ENCODE measurements at regions not wholly inside any gene's neighbourhood (a gene's known extent, or its start where the extent isn't known, plus 50 kb on each side); places are given as distances from the start of the nearest gene placed in this dataset.

DNA sequence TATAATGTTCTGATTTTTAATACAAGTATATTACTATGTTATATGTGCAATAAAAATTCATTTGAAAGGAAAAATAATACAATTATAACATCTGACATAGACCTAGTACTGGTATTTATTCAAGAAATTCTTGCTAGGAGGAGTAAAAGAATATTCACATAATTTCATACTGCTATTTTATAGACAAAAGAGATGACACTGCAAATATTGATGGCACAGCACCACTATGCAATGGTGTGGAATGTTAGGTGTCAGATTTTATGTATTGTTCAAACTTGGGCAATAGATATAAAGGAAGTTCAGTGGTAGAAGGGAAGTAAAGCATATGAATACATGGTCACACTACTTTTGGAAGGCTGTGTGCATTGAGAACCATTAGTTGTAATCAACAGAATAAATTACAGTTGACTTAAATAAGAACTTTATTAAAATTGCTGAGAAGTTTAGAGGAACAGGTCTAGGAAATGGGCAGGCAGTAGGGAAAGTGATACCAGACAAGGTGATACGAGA, 143.9 kb downstream of the OR2K2 start:
- no peak for TF ChIP-seq RELA (CRISPR knock-in tag; IDR thresholded peaks at IDR 0.05; ENCODE audit: borderline replicate concordance)
- TF ChIP-seq, protein P1, sequence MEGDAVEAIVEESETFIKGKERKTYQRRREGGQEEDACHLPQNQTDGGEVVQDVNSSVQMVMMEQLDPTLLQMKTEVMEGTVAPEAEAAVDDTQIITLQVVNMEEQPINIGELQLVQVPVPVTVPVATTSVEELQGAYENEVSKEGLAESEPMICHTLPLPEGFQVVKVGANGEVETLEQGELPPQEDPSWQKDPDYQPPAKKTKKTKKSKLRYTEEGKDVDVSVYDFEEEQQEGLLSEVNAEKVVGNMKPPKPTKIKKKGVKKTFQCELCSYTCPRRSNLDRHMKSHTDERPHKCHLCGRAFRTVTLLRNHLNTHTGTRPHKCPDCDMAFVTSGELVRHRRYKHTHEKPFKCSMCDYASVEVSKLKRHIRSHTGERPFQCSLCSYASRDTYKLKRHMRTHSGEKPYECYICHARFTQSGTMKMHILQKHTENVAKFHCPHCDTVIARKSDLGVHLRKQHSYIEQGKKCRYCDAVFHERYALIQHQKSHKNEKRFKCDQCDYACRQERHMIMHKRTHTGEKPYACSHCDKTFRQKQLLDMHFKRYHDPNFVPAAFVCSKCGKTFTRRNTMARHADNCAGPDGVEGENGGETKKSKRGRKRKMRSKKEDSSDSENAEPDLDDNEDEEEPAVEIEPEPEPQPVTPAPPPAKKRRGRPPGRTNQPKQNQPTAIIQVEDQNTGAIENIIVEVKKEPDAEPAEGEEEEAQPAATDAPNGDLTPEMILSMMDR (IDR thresholded peaks at IDR 0.05): no peak
- no peak for TF ChIP-seq NR2C2 (CRISPR knock-in tag; IDR thresholded peaks at IDR 0.05)
- no peak for TF ChIP-seq ESRRA (CRISPR knock-in tag; IDR thresholded peaks at IDR 0.05; ENCODE audit: borderline replicate concordance)
- TF ChIP-seq SP1 (CRISPR knock-in tag; conservative IDR thresholded peaks at IDR 0.05): no peak
- TF ChIP-seq, protein P2, sequence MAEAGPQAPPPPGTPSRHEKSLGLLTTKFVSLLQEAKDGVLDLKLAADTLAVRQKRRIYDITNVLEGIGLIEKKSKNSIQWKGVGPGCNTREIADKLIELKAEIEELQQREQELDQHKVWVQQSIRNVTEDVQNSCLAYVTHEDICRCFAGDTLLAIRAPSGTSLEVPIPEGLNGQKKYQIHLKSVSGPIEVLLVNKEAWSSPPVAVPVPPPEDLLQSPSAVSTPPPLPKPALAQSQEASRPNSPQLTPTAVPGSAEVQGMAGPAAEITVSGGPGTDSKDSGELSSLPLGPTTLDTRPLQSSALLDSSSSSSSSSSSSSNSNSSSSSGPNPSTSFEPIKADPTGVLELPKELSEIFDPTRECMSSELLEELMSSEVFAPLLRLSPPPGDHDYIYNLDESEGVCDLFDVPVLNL (CRISPR knock-in tag; IDR thresholded peaks at IDR 0.05; ENCODE audit: borderline replicate concordance, low read depth): no peak
- no peak for TF ChIP-seq MXD4 (CRISPR knock-in tag; IDR thresholded peaks at IDR 0.05; ENCODE audit: borderline replicate concordance)
- TF ChIP-seq, protein P3, sequence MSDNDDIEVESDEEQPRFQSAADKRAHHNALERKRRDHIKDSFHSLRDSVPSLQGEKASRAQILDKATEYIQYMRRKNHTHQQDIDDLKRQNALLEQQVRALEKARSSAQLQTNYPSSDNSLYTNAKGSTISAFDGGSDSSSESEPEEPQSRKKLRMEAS (CRISPR knock-in tag; IDR thresholded peaks at IDR 0.05): no peak
- TF ChIP-seq FOXJ3 (CRISPR knock-in tag; IDR thresholded peaks at IDR 0.05; ENCODE audit: borderline replicate concordance): no peak
- TF ChIP-seq, protein P4, sequence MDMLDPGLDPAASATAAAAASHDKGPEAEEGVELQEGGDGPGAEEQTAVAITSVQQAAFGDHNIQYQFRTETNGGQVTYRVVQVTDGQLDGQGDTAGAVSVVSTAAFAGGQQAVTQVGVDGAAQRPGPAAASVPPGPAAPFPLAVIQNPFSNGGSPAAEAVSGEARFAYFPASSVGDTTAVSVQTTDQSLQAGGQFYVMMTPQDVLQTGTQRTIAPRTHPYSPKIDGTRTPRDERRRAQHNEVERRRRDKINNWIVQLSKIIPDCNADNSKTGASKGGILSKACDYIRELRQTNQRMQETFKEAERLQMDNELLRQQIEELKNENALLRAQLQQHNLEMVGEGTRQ (CRISPR knock-in tag; IDR thresholded peaks at IDR 0.05): no peak
- TF ChIP-seq, protein P5, sequence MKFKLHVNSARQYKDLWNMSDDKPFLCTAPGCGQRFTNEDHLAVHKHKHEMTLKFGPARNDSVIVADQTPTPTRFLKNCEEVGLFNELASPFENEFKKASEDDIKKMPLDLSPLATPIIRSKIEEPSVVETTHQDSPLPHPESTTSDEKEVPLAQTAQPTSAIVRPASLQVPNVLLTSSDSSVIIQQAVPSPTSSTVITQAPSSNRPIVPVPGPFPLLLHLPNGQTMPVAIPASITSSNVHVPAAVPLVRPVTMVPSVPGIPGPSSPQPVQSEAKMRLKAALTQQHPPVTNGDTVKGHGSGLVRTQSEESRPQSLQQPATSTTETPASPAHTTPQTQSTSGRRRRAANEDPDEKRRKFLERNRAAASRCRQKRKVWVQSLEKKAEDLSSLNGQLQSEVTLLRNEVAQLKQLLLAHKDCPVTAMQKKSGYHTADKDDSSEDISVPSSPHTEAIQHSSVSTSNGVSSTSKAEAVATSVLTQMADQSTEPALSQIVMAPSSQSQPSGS (CRISPR knock-in tag; IDR thresholded peaks at IDR 0.05; ENCODE audit: borderline replicate concordance, low read depth): no peak
